ACHN (cell line): ENCODE measurements at regions not wholly inside any gene's neighbourhood (a gene's known extent, or its start where the extent isn't known, plus 50 kb on each side); places are given as distances from the start of the nearest gene placed in this dataset.

ENCODE experiments used
- DNase-seq: peaks from one replicate; pipeline ENCODE4 v3.0.0-alpha.2; 2015
- in situ Hi-C: cut with HindIII; loops from 2 replicates; pipeline ENCODE4 v1.10.0; 2017; ENCODE audit warnings: low sequenced_read_pairs, low pct_ligation_motif_present, low pct_unique_long_range_greater_than_20kb

DNA sequence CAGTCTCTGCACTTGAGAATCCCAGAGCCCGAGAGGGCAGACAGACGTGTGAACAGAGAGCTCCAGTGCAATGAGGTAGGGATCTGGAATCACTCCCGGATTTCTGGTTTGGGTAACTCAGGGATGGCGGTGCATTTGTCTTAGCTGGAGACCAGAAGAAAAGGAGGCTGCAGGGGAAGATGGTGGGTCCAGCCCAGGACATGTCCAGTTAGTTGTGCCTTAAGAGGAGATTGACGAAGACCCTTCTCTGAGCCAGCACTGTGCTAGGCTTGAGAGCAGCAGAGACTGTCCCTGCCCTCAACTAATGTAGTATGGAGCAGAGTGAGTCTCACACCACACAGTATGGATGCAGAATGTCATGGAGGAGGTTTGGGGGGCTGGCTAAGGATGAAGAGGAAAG is 150.6 kb upstream of the COPS8 start:
- in situ Hi-C loops = no loop called here
- DNase-seq = no peak

DNA sequence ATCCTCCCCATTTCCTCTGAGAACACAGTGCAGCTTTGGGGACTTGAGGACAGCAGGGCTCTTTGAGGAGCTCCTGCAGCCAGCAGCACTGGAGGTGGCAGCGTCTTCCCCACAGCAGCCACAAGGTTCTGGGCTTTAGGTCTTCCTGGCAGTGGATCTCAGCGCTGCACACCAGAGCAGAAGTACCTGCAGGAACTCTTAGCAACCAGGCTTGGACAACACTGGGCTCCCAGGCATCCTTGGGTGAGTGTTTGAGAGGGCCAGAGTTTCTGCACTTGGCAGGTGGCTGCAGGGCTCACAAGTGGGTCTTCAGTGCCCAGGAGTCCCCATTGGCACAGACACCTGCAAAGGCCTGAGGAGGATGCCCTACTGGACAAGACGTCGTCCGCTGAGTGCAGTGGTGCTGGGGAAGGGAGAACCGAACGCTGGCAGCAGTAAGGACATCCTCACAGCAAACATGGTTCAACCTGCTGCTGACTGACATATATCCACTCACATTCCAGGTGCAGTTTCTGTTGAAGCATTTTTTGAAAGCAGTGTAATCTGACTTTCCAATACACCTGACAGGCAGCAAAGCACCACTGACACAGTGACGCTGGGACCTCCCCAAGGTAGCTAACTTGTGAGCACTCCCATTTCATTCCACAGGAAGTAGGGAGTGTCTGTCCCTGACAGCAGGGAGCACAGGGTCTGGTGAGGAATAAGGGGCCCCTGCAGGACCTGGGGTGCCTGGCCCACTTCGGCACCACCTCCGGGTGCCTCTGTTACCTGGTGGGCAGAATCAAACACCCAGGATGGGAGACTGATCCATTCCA is 149.9 kb upstream of the COPS8 start:
- DNase-seq = no peak
- in situ Hi-C loops = no loop called here

DNA sequence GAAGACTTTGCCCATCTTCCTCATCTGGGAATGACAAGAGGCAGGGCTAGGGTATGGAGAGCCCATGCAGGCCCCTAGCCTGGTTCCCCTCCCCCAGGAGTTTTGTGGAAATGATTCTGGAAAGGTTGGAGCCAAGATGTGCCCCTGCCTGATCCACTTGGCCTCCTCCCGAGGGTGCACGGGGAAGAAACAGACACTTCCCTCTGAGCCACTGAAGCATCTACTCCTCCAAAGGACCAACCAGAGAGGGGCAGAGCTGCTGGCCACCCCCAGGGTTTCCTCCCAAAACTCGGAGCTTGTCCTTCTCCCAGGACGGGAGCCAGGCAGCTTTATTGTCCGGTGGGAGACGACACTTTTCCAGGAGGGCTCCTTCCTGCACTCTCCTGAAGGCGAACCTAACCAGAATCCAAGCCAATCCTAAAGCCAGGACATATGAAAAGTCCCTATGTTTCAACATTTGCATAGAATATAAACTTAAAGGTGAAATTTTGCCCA is 149.2 kb upstream of the COPS8 start:
- no peak for DNase-seq
- in situ Hi-C loops = no loop called here

DNA sequence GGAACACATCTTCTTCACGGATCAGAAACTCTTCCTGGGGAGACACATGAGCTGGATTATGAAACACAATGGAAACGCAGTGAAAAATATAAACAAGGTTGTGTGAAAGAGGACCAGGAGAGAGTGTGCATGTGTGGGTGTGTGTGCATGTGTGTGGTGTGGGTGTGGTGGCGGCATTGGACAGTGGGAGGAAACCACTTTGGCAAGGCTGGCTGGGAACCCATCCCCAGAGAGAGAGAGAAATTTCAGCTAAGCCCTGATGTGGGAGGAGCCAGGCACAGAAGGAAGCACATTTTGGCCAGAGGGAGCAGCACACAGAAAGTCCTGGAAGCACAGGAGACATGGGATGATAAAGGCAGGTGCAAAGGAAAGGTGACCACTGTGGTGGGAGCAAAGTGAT is 147.6 kb upstream of the COPS8 start:
- in situ Hi-C loops = no loop called here

DNA sequence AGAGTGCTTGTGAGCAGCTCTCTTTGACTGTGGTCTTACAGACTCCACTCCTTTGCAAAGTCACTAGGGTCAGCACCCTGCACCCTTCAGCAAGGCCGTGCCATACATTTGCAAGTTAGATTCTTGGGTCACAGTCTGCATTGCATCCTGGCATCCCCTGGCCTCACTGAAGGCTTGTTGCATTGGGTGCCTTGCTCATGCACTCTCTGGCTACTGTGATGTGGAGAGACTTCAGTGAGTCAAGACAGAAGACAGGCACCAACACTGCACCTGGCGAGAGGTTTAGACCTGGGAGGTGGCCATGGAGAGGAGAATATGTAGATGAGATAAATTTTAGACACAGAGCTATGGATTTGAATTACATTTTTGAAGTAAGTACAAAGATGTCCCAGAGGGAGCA is 146.4 kb upstream of the COPS8 start:
- in situ Hi-C loops = no loop called here
- no peak for DNase-seq

More for the DNA sequence above, 147.6 kb upstream of the COPS8 start:
- DNase-seq = no peak

DNA sequence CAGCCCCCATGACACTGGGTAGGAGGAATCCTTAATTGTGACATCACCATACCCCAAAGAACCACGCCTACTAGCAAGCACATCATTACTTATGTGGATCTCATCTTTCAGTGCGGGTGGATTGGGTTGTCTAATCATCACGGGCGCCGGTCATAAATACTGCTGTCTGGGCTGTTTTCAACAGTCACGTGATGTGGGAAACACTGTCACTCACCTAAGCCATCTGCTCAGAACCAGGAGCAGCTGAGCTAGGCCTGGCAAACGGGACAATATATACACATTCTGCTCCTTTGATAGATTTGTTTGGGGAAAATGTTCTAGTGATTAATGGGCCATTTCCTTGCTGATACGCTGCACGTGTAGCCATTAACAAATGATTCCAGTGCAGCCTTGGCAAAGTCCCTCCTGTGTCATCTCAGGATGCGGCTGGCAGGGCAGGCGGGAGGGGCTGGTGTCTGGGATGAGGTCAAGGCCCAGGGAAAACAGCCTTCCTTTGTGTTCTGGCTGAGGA is 145.9 kb upstream of the COPS8 start:
- DNase-seq = no peak
- in situ Hi-C loops = no loop called here

DNA sequence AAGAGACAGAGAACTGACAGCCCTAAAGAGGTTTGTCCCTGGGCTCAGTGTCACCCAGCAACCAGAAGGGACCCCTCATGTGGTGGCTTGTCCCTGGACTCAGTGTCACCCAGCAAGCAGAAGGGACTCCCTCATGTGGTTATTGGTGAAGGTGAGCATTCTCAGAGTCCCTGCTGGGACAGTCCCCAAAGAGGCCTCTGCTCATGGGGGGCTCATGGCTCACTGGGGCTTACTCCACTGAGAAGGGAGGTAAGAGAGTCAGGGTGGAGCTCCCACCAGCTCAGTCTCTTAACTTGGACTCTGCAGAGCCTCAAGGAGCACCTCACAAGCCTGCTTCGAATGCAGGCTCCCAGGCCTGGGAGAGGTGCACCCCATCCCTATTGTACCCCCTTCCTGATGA is 145.2 kb upstream of the COPS8 start:
- DNase-seq = no peak
- in situ Hi-C loops = no loop called here

DNA sequence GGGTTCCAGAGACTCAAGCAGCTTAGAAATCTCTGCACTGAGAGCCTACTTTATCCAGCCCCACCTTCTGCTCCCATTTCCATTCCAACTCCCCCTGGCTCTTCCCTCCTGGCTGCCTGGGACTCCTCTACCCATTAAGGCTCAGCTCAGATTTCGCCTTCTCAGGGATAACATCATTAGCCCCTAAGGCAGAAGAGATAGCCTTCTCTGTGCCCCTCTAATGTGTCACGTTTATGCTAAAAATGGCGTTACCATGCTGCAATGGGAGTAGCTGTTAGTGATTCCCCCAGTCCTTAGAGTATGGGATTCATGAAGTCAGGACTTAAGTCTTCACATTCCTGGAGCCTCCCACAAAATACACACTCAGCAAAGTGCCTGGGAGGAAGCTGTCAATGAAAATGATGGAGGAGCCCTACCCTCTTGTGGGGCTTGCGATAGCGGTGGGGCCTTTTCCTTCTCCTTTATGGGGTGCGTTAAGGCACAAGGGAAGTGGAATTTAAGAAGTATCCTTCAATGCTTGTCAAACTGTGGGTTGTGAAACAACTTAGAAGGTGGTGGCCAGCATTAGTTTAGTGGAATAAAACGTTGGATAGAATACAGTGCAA is 144.7 kb upstream of the COPS8 start:
- no peak for DNase-seq
- in situ Hi-C loops = no loop called here

DNA sequence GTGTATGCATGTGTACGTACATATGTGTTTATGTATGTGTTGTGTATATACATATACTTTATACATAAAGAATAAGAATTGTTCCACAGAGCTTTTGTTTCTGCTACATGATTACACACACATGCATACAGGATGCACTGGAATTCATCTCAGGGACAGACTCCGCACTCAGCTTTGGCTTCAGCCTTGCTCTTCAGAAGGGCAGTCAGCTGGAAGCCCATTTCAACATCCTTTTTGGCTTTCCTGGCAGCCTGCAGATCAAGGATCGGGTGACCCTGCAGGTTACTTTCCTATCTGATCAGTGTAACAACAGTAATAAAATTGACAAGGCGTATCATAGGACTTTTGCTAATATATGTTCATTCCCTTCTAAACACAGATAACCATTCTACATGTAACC is 144.1 kb upstream of the COPS8 start:
- DNase-seq = no peak
- in situ Hi-C loops = no loop called here

DNA sequence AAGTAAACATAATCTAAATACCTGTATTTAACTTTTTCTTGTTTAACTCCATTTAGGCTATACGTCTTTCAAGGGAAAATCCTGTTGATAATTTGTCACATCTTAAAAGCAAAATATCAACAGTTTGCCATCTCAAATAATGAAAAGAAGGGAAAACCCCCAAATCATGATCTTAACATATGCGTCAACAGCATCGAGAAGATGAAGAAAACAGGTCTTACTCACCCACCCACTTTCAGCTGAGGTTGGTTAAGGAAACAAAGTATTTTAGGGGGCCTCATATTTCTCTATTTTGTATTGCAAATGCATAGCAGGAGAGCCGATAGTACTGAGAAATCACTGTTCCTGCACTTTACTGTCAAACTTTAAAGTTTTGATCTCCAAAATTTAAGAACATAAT is 143.1 kb upstream of the COPS8 start:
- in situ Hi-C loops = no loop called here
- DNase-seq = no peak

DNA sequence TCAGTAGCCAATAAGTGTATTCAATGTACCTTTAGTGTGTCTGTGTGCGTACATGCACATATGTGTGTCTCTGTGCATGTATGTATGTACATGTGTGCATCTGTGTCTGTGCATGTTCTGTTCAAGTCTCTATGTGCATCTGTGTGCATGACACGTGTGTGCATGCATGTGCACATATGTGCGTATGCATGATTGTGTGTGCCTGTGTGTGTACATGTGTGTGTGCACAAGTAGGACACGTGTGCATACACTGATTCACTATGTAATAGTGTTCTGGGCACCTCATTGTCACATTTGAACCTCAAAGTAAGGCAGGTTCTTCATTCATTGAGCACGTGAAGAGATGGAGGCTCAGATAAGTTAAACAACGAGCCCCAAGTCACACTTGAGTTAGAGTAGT is 142.6 kb upstream of the COPS8 start:
- in situ Hi-C loops = no loop called here
- DNase-seq = no peak

DNA sequence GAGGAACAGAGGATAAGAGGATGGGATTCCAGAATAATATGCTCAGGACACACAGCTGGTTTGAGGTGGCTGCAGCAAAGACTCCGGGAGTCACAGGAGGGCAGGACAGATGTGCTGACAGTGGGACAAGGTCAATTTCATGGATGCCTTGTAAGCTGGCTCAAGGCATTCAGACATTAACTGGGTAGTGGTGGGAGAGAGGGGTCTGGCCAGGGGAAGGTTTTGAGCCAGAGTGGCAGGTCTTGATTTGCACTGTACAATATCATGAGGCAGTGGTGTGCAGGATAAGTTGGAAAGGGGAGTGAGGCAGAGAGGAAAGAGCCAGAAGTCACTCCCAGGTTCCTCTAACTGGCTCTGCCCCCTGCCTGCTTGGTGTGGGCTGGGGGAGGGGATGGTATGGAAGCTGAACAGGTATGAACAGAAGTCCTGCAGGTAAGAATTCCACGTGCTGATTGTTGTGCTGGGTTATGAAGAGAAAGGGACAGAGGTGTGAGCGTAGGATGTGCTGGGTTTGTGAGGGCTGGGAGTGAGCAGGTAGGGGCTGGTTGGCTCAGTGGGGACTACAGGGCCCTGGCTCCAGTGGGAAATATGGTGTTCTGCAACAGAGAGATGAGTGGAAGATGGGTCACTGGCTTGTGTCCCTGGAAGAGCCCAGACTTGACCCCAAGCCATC is 141.7 kb upstream of the COPS8 start:
- in situ Hi-C loops = no loop called here
- DNase-seq = no peak

DNA sequence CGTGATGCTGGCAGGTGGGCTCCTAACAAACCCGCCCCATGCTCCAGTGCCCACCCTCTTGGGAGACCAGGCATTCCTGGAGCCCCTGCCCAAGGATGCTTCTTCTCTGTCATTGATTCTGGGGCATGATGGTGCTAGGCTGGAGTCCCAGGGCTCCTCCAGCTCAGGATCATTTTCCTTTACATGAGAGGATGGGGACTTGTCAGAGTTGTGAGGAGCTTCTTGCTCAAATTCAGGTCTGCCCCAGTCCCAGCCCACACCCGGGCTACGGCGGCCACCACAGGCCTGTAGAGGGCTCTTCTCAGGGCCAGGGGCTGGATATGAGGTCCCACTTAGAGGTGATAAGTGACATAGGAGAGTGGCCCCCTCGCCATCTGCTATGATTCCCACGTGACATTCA is 141.1 kb upstream of the COPS8 start:
- in situ Hi-C loops = no loop called here
- no peak for DNase-seq

DNA sequence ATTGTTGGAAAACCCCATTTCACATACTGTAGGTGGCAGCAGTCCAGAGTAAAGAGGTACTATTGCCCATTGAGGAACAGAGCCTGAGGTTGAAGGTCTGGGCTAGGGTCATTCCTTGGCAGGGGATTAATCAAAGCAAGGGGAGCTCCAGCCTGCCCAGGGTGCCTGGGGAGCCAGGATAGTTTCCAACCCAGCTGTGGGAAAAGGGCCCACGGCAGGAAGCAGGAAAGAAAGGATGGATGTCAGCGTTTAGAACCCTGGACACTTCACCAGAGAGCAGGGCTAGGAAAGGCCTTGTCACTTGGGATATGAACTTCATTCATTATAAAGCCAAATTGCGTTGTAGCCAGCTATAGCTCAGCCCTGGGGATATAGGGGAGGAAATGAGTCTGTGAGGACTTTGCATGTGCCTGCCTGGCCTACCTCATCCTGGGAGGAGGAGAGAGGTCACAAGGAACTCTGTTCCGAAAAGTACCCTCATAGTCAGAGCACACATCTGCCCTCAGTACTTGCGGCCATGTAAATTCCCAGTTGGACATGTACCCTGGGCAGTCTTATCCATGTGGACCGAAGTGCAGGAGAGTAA is 140.2 kb upstream of the COPS8 start:
- in situ Hi-C loops = no loop called here
- DNase-seq = no peak

DNA sequence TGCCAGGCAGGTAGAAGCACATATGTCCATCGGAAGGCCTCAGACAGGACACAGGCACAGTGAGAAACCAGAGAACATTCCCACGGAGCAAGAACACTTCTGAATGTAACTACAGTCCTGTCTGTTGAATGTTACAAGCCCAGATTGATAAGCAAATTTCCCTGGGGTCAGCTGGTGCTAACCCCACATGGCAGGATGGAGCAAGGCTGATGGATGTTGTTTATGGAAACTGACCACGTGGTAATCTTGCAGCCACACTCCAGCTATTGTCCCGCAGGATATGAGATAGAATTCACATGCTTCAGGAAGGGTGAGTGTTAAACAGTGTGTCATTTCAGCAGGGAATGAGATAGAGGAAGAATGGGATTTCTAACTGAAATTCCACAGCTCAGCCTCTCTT is 138.8 kb upstream of the COPS8 start:
- DNase-seq = no peak
- in situ Hi-C loops = no loop called here

DNA sequence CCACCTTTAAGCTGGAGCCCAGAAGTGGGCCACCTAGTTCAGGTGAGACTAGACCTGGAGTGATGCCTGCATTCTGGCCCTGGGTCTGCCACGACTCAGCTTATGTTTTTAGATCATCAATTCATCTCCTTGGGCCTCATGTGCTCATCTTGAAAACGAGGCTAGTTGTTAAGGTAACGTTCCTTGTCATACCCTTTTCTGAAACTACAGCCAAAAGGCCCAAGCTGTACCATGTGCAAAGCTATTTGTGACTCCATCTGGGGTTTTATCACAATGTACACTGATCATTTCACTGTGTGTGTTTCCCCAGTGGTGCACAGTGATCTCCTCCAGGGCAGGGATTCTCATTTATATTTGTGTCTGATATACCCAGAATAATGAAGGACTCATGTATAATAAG is 138.4 kb upstream of the COPS8 start:
- no peak for DNase-seq
- in situ Hi-C loops = no loop called here

DNA sequence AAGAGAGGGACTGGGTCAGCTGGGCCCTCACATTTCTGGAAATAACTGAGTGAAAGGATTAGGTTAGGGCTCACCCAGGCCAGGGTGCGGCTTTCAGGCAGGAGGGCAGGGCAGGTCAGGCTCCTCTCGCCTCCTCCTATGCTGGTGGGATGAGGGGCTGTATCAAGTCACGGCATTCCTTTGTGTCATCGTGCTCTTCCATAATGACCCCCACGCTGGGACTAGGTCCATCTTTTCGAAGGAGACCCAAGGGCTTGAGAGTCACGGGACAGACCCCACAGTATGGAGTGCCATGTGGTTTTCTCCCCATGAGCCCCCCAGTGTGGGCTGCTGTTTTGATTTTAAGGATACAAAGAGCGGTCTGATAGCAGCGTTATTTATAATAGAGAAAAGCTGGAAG is 137.8 kb upstream of the COPS8 start:
- no peak for DNase-seq
- in situ Hi-C loops = no loop called here

DNA sequence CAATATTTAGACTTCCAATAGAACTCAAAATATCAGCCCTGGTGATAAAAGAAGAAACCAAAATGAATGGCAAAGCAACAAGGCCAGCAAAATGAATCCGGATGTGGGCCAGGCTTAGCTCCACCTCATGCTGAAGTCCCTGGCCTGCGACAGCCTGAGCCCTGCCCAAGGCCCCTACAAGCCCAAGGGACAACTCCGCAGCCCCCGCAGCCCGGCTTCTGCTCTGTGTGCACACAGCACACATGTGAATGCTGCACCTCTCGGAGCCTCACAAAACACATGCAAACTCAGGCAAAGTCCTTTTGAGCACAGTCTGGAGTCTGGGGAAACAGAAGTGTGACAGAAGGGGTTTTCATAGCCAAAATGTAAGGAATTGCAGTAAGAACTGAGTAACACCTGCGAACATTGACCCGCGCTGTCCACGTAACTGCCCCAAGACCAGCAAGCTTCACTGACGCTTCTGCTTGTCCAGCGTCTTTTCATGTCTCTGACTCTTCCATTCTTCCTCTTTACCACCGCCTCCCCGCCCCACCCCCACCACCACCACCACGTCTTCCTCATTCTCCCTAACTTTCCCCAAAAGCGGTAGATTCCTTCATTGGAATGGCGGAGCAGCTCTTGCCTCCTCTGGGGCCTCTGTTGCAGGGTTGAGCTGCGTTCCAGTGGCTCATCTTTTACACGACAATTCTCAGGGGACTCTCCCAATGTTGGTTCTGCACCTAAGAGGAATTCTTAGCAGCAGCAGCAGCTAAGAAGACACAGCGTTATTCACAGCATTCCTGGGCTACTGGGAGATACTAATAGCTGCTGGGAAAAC is 136.4 kb upstream of the COPS8 start:
- in situ Hi-C loops = no loop called here
- DNase-seq = no peak
